ENCODE measurements at regions not wholly inside any gene's neighbourhood (a gene's known extent, or its start where the extent isn't known, plus 50 kb on each side); places are given as distances from the start of the nearest gene placed in this dataset.

DNA sequence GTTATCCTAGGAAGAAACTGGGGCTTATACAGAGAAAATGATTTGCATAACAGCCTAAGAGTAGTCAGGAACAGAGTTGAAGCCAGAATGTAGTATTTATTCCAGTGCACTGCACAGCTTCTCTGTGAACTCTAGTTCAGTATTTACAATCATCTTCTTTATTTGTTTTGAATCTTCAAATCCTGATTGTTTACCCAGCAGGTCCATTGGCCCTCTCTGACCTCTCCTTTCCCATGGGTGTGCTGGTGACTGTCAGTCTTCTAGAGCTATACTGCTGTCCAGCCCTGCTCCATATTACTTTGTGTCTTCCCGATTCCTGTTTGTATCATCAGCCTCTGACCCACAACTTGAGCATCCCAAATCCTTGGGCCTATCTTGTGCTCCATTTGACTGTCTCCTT, 301.9 kb upstream of the HS3ST1 start:
- ATAC-seq (ENCODE audit: low read depth) (no peak), DNase-seq (no peak)
- no peak overlapping the region for H3K27ac ChIP-seq (ENCODE audit: insufficient read depth, low read length)
- dilution Hi-C loops (cut with HindIII; ENCODE audit: low sequenced_read_pairs, unreplicated experiment) = no loop called here
- no peak overlapping the region for H2BK120ac ChIP-seq (ENCODE audit: low read depth, low read length)
- WGBS, 2 experiments (ENCODE audit: extremely low coverage in 2 of 2, insufficient read length in 1 of 2) = no CpG with 5 or more reads among the region's 1 CpG
- H3K4ac ChIP-seq (ENCODE audit: low read depth, low read length) = no peak overlapping the region
- H4K5ac ChIP-seq (ENCODE audit: low read depth, low read length) = no peak overlapping the region
- no peak overlapping the region for H4K91ac ChIP-seq (ENCODE audit: insufficient read depth, low read depth, low read length)
- H3K4me3 ChIP-seq (ENCODE audit: insufficient read depth, low read depth, low read length) = no peak overlapping the region
- no peaks in the 10 kb centered on the region for H3K9me3 ChIP-seq (ENCODE audit: control insufficient read depth, insufficient read depth, low read length)
- H3K79me1 ChIP-seq (ENCODE audit: low read depth in 1 of 2, low read length in 2 of 2) = no peaks in the 10 kb centered on the region
- no peak overlapping the region for H2BK20ac ChIP-seq (ENCODE audit: low read depth, low read length)
- H3K36me3 ChIP-seq (ENCODE audit: control insufficient read depth, insufficient read depth, low read length) = no peaks in the 10 kb centered on the region
- POLR2A ChIA-PET (ENCODE audit: unreplicated experiment) = no interaction called here
- no peaks in the 10 kb centered on the region for H3K27me3 ChIP-seq (ENCODE audit: control insufficient read depth, insufficient read depth, low read length)
- intact Hi-C loops (cut with micrococcal nuclease) = no loop called here
- no peak overlapping the region for H2AFZ ChIP-seq (replicated peaks; ENCODE audit: low read length, poor library complexity)
- H2BK15ac ChIP-seq (ENCODE audit: low read depth, low read length) = no peak overlapping the region
- in situ Hi-C loops (cut with MboI; ENCODE audit: low sequenced_read_pairs) = no loop called here
- no peaks in the 10 kb centered on the region for H4K20me1 ChIP-seq (ENCODE audit: insufficient read depth, low read length)
- no peak overlapping the region for H3K4me2 ChIP-seq (ENCODE audit: low read depth, low read length)
- H3K4me1 ChIP-seq (ENCODE audit: control insufficient read depth, insufficient read depth, low read length) = no peaks in the 10 kb centered on the region
- no peak overlapping the region for H3K14ac ChIP-seq (replicated peaks; ENCODE audit: low read depth, low read length)
- no peak overlapping the region for H2BK5ac ChIP-seq (ENCODE audit: low read depth, low read length, poor library complexity, severe bottlenecking)
- H3K23ac ChIP-seq (ENCODE audit: low read depth, low read length) = no peak overlapping the region
- no peak overlapping the region for H4K8ac ChIP-seq (ENCODE audit: low read depth in 2 of 2, low read length in 2 of 2)
- H3K56ac ChIP-seq (ENCODE audit: extremely low read depth, insufficient read depth, low read length) = no peak overlapping the region
- no peak overlapping the region for H2AK9ac ChIP-seq (replicated peaks; ENCODE audit: low read depth, low read length, poor library complexity)
- no peak overlapping the region for H2AK5ac ChIP-seq (ENCODE audit: low read depth, low read length)
- H3K18ac ChIP-seq (ENCODE audit: low read depth, low read length) = no peak overlapping the region
- H3K9ac ChIP-seq (ENCODE audit: low read depth, low read length) = no peak overlapping the region
- no TSS peak for BruUV-seq (replicated peaks)
- CTCF ChIA-PET = no interaction called here
- no peaks in the 10 kb centered on the region for H3K9me1 ChIP-seq (ENCODE audit: insufficient read depth, low read length)
- no peak for TF ChIP-seq CEBPB (IDR thresholded peaks at IDR 0.05; ENCODE audit: low read depth, low read length)
- no peak for TF ChIP-seq BHLHE40 (IDR thresholded peaks at IDR 0.05; ENCODE audit: low read depth, low read length)
- no peak for TF ChIP-seq MXI1 (IDR thresholded peaks at IDR 0.05; ENCODE audit: borderline replicate concordance, low read depth, low read length)
- TF ChIP-seq NFE2L2 (IDR thresholded peaks at IDR 0.05; ENCODE audit: low read depth, low read length) = no peak
- TF ChIP-seq MAFK (IDR thresholded peaks at IDR 0.05; ENCODE audit: low read depth, low read length) = no peak
- no peak for TF ChIP-seq RAD21 (IDR thresholded peaks at IDR 0.05; ENCODE audit: low read length)
- TF ChIP-seq RFX5 (IDR thresholded peaks at IDR 0.05; ENCODE audit: low read depth, low read length) = no peak
- TF ChIP-seq RCOR1 (IDR thresholded peaks at IDR 0.05; ENCODE audit: insufficient replicate concordance, low read length) = no peak
- TF ChIP-seq, protein P1, sequence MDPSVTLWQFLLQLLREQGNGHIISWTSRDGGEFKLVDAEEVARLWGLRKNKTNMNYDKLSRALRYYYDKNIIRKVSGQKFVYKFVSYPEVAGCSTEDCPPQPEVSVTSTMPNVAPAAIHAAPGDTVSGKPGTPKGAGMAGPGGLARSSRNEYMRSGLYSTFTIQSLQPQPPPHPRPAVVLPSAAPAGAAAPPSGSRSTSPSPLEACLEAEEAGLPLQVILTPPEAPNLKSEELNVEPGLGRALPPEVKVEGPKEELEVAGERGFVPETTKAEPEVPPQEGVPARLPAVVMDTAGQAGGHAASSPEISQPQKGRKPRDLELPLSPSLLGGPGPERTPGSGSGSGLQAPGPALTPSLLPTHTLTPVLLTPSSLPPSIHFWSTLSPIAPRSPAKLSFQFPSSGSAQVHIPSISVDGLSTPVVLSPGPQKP (IDR thresholded peaks at IDR 0.05; ENCODE audit: borderline replicate concordance, low read depth, low read length) = no peak
- TF ChIP-seq MAZ (IDR thresholded peaks at IDR 0.05; ENCODE audit: borderline replicate concordance, low read depth, low read length) = no peak
- no peak for TF ChIP-seq SMC3 (IDR thresholded peaks at IDR 0.05; ENCODE audit: low read depth, low read length)
- TF ChIP-seq, protein P2, sequence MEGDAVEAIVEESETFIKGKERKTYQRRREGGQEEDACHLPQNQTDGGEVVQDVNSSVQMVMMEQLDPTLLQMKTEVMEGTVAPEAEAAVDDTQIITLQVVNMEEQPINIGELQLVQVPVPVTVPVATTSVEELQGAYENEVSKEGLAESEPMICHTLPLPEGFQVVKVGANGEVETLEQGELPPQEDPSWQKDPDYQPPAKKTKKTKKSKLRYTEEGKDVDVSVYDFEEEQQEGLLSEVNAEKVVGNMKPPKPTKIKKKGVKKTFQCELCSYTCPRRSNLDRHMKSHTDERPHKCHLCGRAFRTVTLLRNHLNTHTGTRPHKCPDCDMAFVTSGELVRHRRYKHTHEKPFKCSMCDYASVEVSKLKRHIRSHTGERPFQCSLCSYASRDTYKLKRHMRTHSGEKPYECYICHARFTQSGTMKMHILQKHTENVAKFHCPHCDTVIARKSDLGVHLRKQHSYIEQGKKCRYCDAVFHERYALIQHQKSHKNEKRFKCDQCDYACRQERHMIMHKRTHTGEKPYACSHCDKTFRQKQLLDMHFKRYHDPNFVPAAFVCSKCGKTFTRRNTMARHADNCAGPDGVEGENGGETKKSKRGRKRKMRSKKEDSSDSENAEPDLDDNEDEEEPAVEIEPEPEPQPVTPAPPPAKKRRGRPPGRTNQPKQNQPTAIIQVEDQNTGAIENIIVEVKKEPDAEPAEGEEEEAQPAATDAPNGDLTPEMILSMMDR (conservative IDR thresholded peaks at IDR 0.05; ENCODE audit: low read depth, low read length) = no peak
